ENCODE measurements at regions not wholly inside any gene's neighbourhood (a gene's known extent, or its start where the extent isn't known, plus 50 kb on each side); places are given as distances from the start of the nearest gene placed in this dataset.

DNA sequence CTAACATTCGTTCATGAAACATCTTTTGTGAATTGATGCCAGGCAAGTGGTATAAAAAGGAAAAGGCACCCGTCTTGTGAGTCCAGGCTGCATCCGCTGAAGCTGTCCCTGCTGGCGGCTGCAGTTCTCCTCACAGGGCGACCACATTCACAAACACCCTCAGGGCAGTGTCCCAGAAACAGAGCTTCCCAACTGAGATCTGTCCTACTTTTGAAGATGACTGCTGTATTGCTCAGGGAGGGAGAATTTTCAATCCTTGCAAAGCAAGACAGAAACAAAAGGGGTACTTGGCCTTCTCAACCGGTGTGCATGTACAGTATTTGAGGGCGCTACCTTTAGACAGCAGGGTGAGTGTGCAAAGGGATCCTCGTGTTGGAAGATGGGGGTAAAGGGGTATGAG, 316.1 kb downstream of the GADD45G start:
- no peaks in the 10 kb centered on the region for H3K36me3 ChIP-seq (ENCODE audit: control insufficient read depth in 2 of 2, extremely low read depth in 1 of 2, insufficient read depth in 2 of 2, low read length in 2 of 2)
- H2AFZ ChIP-seq (ENCODE audit: control insufficient read depth, low read length): no peak overlapping the region
- H3K9me1 ChIP-seq (ENCODE audit: control insufficient read depth, extremely low read depth, insufficient read depth, low read length): no peaks in the 10 kb centered on the region
- no peak overlapping the region for H3K4me2 ChIP-seq (ENCODE audit: control insufficient read depth, extremely low read depth, insufficient read depth, low read depth, low read length)
- H3K9me3 ChIP-seq (ENCODE audit: control insufficient read depth, low read depth, low read length): no peaks in the 10 kb centered on the region
- no peak overlapping the region for H3K9ac ChIP-seq (ENCODE audit: control insufficient read depth, extremely low read depth, insufficient read depth, low read length)
- TF ChIP-seq, protein P1, sequence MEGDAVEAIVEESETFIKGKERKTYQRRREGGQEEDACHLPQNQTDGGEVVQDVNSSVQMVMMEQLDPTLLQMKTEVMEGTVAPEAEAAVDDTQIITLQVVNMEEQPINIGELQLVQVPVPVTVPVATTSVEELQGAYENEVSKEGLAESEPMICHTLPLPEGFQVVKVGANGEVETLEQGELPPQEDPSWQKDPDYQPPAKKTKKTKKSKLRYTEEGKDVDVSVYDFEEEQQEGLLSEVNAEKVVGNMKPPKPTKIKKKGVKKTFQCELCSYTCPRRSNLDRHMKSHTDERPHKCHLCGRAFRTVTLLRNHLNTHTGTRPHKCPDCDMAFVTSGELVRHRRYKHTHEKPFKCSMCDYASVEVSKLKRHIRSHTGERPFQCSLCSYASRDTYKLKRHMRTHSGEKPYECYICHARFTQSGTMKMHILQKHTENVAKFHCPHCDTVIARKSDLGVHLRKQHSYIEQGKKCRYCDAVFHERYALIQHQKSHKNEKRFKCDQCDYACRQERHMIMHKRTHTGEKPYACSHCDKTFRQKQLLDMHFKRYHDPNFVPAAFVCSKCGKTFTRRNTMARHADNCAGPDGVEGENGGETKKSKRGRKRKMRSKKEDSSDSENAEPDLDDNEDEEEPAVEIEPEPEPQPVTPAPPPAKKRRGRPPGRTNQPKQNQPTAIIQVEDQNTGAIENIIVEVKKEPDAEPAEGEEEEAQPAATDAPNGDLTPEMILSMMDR (optimal IDR thresholded peaks at IDR 0.05 in 1 of 3, IDR thresholded peaks at IDR 0.05 in 1 of 3, conservative IDR thresholded peaks at IDR 0.05 in 1 of 3; ENCODE audit: extremely low read depth in 1 of 3, insufficient read depth in 2 of 3, low read length in 3 of 3): no peak
- H3K79me2 ChIP-seq (ENCODE audit: control insufficient read depth, insufficient read depth, low read length): no peaks in the 10 kb centered on the region
- DNase-seq (ENCODE audit: low read depth, low spot score) (no peak), FAIRE-seq (no peak)
- H3K4me3 ChIP-seq (ENCODE audit: control insufficient read depth in 2 of 3, extremely low read depth in 1 of 3, insufficient read depth in 2 of 3, low read depth in 1 of 3, low read length in 3 of 3): no peak overlapping the region
- no peaks in the 10 kb centered on the region for H4K20me1 ChIP-seq (ENCODE audit: control insufficient read depth, extremely low read depth, insufficient read depth, low read length)
- dilution Hi-C loops (cut with MboI; ENCODE audit: extremely low pct_ligation_motif_present, low sequenced_read_pairs): no loop called here
- no peak overlapping the region for H3K27ac ChIP-seq (ENCODE audit: control insufficient read depth, insufficient read depth, low read length)
- peaks cover 7% of the 10 kb centered on the region for H3K27me3 ChIP-seq (ENCODE audit: control insufficient read depth, extremely low read depth, insufficient read depth, low read length)
- no peaks in the 10 kb centered on the region for H3K4me1 ChIP-seq (ENCODE audit: control insufficient read depth, extremely low read depth, insufficient read depth, low read length)

DNA sequence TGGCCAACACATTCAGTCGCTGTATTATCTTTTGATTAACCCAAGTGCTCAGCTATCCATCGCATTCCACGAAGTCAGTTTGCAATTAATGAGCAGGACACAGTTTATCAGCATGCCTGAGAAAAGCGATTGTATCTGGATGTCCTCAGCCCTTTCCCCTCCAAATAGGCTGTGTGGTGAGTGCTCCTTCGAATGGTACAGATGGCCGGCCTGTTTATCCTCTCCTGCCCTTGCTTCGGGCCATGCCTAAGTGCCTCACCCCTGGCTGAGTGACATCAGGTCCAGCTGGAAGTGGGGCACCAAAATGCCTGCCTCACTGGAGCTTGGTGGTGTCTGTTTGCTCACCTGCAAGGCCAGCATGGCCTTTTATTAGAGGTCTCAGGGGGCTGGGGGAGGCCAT, 317.3 kb downstream of the GADD45G start:
- peaks cover 7% of the 10 kb centered on the region for H3K27me3 ChIP-seq (ENCODE audit: control insufficient read depth, extremely low read depth, insufficient read depth, low read length)
- no peaks in the 10 kb centered on the region for H3K36me3 ChIP-seq (ENCODE audit: control insufficient read depth in 2 of 2, extremely low read depth in 1 of 2, insufficient read depth in 2 of 2, low read length in 2 of 2)
- no peak overlapping the region for H3K4me2 ChIP-seq (ENCODE audit: control insufficient read depth, extremely low read depth, insufficient read depth, low read depth, low read length)
- no peak for TF ChIP-seq EZH2 (IDR thresholded peaks at IDR 0.05; ENCODE audit: low read length)
- TF ChIP-seq, protein P1 (optimal IDR thresholded peaks at IDR 0.05 in 1 of 3, IDR thresholded peaks at IDR 0.05 in 1 of 3, conservative IDR thresholded peaks at IDR 0.05 in 1 of 3; ENCODE audit: extremely low read depth in 1 of 3, insufficient read depth in 2 of 3, low read length in 3 of 3): no peak
- H3K4me1 ChIP-seq (ENCODE audit: control insufficient read depth, extremely low read depth, insufficient read depth, low read length): no peaks in the 10 kb centered on the region
- no peak overlapping the region for H3K9ac ChIP-seq (ENCODE audit: control insufficient read depth, extremely low read depth, insufficient read depth, low read length)
- FAIRE-seq (no peak), DNase-seq (ENCODE audit: low read depth, low spot score) (no peak)
- H3K79me2 ChIP-seq (ENCODE audit: control insufficient read depth, insufficient read depth, low read length): no peaks in the 10 kb centered on the region
- no peaks in the 10 kb centered on the region for H3K9me1 ChIP-seq (ENCODE audit: control insufficient read depth, extremely low read depth, insufficient read depth, low read length)
- no peaks in the 10 kb centered on the region for H3K9me3 ChIP-seq (ENCODE audit: control insufficient read depth, low read depth, low read length)
- H4K20me1 ChIP-seq (ENCODE audit: control insufficient read depth, extremely low read depth, insufficient read depth, low read length): no peaks in the 10 kb centered on the region
- H3K27ac ChIP-seq (ENCODE audit: control insufficient read depth, insufficient read depth, low read length): no peak overlapping the region
- H2AFZ ChIP-seq (ENCODE audit: control insufficient read depth, low read length): no peak overlapping the region
- no peak overlapping the region for H3K4me3 ChIP-seq (ENCODE audit: control insufficient read depth in 2 of 3, extremely low read depth in 1 of 3, insufficient read depth in 2 of 3, low read depth in 1 of 3, low read length in 3 of 3)
- dilution Hi-C loops (cut with MboI; ENCODE audit: extremely low pct_ligation_motif_present, low sequenced_read_pairs): no loop called here

Measured in keratinocyte (primary cell).